NCI-H2227 (cell line): ENCODE measurements at regions not wholly inside any gene's neighbourhood (a gene's known extent, or its start where the extent isn't known, plus 50 kb on each side); places are given as distances from the start of the nearest gene placed in this dataset.

ENCODE experiments used
- DNase-seq: peaks from one replicate; lab custom pipeline; 2025; ENCODE audit not compliant: unreplicated experiment; lab: John Stamatoyannopoulos, UW

DNA sequence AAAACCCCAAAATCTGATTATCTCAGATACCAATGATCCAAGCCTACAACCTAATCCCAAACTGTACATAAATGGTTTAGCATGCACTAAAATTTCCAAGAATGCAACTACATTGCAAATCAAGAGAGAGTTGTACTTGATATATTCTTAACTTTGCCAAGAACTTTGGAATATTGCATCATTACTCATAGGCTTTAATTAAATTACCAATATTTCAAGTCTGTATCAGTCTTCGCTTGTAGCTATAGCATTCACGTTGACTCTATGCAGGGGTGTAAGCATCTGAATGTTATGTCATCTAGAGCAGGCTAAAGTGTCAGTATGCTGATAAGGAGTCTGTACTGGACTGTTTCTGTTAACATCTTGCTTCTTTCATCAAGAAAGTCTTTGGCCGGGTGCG is 56.3 kb downstream of the FOXI3 start:
- no peak for DNase-seq

DNA sequence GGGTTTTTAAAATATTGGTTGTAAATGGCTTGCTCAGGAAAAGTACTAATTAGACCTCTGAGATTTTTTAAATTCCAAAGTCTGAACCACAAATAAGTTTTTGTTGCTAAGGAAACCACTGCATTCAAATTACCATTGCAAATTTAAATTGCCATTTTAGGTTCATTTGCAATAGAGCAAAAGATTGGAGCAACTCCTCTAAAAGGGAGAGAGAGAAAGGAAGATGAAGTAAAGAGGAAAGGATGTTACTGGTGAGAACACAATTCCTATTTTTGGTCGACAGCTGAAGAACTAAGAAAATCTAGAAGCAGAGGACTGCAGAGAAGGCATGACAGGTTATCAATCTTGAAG is 74.9 kb downstream of the FOXI3 start:
- DNase-seq: no peak

DNA sequence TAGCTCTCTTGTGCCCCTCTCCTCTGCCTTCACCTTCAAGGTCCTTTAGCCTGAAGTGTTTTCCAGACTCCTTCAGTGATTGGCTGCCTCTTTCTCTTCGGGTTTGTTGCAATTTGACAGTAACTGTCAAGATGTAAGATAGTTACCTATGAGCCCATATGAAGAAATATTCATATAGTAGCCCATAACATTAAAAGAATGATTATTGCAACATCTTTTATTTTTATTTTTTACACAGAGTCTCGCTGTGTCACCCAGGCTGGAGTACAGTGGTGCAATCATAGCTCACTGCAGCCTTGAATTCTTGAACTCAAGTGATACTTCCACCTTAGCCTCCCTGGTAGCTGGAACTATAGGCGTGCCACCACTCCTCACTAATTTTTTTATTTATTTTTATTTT is 80.5 kb downstream of the FOXI3 start:
- DNase-seq: no peak

DNA sequence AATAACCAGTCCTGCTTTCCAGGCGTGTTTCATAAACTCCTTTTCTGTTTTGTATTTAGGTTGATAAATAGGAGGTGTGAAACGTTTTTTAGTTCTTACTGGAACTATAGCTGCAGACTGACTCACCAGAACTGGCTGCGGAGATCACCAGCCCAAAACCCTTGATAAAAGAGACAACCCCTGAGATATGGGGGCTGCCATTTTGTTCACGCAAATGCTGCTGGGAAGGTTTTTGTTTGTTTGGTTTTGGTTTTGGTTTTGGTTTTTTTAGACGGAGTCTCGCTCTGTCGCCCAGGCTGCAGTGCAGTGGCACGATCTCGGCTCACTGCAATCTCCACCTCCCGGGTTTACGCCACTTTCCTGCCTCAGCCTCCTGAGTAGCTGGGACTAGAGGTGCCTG is 87.1 kb downstream of the FOXI3 start:
- peak; percentile 15 for DNase-seq

DNA sequence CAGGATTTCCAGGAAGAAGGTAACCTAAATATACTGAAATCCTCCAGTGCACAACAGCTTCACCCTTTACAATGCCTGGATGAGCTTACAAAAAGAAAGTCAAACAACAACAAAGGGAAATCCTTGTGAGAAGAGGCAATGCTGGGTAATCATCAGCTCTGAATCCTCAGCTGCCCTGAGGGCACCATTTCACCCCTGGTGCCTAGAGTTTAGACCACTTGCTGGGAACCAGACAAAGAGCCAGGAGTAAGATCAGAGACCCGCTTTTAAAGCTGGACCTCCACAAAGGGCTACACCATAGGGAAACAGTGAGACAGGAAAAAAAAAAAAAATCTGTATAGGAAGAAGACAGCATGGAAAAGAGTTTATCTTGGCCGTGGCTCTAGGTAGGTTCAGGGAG is 97.0 kb downstream of the FOXI3 start:
- DNase-seq: no peak

DNA sequence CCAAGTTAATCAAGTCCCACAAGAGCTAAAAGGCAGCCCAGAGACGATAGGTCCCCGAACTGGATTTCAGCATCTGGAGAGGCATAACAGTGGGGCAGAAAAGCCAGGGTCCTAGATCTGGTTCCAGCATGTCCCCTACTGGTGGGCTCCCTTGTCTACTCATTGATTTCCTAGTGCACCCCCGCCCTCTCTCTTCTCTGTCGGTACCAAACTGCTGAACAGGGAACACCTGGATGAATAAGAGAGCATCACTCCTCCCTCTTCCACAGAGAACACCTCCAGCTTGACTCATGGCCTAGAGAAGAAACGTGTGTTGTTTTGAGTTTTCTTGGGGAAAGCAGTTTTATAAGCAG is 101.3 kb downstream of the FOXI3 start:
- DNase-seq: no peak

DNA sequence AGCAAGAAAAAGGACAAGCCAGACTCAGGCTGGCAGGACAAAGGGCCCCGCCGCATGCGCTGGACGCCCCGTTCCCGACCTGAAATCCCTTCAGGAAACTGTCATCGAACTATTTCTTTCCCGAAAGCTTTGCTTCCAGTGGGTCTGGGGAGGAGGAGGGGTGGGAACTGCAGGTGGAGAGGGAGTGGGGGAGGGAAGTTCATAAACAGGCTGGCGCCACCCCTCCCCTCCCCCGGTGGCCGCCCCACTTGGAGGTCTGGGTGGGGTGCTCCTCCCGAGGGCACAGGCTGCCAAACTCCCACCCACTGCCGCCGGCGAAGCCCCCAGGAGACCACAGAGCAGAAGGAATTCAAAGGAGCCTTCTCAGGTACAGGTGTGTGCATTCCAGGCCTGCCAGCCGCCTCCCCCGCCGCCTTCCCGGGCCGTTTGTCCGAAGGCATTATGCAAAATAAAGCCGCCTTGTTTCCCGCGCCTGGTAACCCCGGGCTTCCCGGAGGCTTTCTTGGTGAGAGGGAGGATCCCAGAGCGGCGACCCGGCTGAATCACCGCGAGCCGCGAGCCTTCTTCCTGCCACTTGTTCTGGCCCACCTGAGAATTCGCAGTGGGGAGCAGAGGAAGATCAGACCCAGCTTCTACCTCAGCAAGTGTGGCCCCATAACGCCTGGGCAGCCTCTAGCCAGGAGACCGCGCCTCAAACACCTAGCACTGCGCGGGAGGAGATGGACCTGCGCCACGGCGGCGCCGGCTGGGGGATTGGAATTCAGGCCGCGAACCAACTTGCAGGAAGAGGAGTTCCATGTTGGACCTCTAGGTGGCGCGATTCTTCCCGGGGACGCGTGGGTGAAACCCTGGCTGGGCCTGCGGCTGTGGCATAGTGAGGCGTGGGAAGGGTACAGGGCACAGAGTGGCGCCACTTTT is 101.9 kb downstream of the FOXI3 start:
- peak; percentile 23 for DNase-seq

DNA sequence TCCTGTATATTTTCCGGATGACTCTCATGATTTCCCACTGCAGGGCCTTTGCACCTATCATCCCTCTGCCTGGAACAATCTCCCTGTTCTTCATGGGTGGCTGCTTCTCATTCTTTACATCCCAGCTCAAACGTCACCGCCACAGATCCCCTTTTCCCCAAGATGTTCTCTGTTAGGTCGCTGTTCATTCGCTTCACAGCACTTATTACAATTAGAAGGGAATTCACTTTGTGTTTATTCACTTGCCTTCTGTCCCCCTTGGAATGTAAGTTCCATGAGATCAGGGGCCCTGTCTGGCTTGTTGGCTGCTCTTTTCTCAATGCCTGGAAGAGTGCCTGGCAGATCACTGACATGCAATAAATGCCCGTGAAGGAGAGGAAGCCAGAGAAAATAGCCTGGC is 106.7 kb downstream of the FOXI3 start:
- no peak for DNase-seq

DNA sequence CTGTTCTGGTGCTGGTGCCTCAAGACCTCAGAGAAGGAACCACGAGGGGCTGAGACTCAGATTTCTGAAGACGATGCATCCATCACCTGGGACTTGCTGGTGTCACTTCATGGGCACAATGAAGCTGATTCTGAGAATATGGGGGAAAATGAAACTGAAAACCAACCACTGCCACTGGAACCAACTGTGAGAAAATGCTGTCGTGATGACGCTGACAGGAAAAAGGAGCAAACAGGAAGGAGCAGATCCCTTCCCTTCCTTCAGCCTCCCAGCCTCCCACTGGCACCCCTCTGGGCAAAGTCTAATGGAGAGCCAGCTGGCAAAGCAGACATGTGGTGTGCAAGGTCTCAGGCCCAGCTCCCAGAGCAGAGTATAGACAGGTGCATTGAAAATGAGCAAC is 109.7 kb downstream of the FOXI3 start:
- DNase-seq: no peak

DNA sequence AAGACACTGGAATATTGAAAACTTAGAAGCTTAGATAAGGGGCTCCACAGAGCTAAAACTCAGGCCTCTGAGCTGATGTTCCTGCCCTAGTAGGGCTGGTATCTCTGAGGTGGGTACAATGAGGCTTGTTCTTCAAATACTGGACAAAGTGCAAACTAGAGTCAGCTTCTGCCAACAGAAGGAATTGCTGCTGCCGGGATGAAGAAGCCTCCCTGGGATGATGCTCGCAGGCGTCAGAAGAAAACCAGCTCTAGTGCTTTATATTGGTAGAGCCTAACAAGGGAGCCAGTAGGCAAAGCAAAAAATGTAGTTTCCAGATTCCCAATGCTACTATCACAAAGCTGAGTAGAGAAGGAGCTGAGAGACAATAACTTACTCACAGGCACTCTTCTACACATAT is 118.1 kb downstream of the FOXI3 start:
- DNase-seq: no peak

DNA sequence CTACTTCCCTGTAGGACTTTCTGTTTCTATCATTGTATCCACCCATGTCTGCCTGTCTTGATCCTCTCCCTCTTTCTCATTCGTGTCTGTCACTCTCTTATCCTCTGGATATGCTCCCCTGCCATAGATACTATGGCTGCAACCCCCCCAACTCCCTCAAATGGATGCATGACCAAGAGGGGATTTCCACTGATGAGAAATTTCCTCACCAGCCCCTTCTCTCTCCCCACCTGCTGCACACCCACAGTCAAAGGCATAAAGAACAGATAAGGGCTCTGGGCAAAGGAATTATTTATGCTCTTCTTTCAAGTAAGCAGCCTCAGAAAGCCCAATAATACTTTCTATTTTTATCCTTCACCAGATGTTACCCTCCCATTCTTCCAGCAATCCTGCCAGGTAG is 121.3 kb downstream of the FOXI3 start:
- no peak for DNase-seq

DNA sequence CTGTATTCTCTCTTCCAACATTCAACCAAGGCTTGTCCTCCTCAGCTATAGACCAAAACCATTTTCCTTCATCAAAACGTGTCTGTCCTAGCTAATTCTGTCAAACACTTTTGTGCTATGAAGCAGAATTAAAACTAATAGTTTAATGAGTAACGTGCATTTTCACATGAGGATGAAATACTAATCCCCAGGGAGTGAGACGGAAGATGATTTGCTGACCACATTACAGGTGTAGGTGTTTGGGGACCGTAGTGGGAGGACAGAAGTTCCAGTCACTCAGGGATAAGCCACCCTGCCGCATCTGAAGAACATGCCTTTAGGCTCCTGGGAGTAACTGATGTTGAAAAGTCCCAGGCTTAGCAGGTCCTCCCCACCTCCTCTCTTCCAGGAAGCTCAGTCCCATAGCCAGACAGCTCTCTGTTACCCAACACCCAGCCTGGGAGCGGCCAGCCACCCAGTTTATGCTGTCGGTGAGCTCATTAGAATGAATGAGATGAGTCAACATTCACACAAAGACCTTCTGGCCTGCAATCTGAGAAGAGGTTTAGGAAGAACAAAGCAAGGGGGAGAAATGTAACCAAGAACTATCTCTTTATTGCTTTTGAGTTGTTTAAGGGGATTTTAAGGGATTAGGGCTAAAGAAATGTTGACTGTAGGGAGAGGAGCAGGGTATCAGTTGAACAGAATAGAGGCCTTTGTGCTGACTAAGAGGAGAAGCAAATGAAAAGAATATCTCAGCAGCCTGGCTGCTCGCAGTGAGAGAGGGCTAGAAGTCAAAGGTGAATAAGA is 122.5 kb downstream of the FOXI3 start:
- DNase-seq: no peak

DNA sequence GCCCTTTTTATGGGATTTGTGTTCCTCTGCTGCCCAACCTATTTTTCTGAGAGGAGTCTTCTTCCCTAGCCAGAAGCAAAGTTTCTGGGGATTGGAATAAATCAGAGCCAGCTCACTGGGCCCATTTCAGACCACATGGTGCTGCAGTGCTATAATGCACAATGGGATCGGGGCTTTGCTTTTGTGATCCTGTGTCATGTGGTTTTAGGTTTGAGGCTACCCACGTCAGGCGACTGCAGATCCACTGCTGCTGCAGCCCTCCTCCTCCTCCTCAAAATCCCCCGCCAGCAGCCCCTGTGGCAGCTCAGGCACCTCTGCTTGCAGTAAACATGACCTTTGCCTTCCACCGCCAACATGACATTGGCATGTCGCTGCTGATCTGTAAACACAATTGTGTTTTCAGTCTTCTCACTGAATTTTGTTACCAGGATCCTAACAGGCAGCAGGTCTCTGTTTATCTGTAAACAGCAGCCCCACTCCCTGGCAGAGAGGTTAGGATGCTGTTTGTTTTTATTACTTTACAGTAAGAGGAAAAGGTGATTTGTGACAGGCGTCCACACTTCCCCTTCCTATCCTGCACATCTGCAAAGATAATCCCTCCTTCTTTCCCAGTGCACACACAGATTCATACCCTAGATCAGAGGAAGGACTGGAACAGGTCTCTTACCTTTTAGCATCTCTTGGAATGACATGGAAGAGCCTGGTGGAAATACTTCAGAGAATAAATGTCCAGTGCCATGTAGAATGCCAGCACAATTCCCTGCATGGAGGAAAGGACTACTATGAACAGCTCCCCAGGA is 130.8 kb downstream of the FOXI3 start:
- DNase-seq: no peak

DNA sequence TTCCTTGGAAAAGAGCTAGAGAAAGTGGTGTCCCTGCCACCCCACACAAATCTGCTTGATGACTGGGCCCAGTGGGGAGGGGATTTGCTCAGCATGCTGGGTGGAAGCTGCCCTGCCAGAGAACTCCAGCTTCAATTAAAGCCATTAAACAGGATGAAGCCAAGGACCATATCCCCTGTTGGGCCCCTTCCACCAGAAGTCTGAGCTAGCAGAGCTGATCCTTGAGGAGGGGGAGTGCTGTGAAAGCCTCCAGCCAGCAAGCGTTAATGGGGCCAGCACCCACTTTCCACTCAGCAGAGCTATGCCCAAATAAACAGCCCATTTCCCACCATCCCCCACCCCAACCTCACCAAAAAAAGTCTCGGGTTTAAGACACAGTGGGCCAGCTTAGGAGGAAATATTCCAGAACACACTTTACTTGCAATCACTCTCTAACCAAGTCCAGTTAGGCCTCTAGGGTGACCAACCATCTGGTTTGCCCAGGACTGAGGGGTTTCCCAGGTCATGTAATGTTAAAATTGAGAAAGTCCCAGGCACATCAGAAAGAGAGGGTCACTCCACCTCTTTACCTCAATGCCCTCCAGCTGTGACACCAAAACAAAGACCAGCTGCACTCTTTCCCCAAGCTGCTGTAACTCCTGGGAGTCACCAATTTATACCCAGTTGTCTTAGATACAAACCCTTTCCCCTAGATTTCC is 132.3 kb downstream of the FOXI3 start:
- DNase-seq: no peak

DNA sequence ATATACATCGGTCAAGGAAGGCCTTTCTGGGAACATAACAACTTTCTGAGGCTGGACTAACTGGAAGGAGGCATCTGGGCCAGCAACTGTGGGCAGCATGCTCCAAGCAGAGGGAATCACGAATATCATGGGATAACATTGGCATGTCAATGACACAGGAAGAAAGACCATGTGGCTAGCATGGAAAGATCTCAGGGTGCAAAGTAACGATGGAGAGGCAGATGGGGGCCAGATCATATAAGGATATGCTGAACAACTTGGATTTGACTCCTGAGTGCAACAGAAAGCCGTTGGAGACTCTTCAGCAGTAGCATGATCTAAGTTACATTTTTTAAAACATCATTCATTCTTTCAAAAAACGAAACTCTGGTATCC is 133.6 kb downstream of the FOXI3 start:
- no peak for DNase-seq

DNA sequence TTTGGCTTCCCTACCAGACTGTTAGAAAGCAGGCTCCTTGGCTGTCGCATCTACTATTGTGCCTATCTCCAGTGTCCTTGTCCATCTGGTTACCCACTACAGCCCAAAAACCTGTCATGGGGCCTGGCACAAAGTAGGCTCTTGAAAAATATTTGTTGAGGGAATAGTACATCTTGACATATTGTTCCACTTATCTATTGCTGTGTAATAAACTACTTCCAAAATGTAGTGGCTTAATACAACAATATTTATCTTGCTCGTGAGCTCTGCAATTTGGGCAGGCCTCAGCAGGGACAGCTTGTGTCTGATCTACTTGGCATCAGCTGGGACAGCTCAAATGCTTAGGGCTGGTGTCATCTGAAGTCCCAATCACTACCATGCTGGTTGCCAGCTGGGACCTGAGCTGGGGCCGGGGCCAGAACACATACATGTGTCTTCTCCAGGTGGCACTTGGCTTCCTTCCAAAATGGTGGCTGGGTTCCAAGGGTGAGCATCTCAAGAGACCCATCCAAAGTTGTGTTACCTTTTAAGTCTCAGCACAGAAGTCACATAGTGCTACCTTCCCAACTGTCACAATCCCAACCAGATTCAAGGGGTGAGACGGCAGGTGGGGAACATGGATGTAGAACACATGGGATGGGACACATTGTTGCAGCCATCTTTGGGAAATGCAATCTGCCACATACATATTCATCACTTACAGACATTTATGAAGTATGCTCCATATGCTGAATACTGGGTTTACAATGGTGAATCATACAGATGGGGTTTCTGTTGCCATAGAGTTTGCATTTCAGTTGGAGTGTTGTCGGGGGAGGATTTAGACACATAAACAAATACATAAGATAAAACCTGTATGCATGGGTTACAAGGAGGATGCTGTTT is 134.2 kb downstream of the FOXI3 start:
- DNase-seq: no peak

DNA sequence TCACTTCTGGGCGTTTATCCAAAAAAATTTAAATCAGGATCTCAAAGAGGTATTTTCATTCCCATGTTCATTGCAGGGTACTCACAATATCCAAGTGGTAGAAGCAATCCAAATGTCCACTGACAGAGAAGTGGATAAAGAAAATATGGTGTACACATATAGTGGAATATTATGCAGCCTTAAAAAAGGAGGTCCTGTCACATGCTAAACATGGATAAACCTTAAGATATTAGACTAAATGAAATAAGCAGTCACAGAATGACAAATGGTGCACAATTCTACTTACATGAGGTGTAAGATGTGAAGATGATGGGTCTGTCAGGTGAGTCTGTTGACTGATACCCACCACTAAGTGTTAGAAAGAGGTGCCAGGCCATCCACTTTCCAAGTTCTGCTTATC is 140.6 kb downstream of the THNSL2 start:
- no peak for DNase-seq

DNA sequence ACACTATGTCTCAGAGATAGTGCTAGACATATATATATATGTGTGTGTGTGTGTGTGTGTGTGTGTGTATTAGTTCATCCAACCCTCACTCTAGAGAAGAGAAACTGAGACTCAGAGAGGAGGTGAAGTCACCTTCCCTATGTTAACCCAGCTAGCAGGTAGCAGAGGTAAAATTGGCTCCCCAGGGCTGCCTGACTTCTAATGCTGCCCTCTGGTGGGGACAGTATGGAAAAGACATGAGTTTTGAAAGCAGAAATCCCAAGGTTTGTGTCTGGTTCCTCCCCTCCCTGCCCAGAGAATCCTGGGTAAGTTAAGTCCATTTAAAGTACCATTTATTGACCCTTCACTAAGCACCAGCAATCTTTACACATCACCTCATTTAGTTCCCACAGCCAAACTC is 137.7 kb downstream of the THNSL2 start:
- DNase-seq: peak; percentile 8

DNA sequence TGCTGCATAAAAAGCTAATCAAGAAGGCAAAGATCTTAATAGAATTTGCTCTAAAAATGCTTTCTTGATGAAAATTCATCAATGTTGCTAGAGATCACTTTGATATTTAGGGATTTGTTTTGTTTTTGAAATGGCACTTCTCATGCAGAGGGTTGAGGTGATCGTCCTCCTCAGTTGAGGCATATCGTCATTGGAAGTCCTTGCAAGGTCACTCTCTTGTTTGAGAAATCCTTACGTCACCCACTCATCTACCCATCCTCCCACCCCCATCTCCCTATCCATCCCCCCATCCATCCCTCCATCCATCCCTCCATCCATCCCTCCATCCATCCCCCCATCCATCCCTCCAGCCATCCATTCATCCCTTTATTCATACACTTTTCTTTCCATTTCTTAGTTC is 133.7 kb downstream of the THNSL2 start:
- no peak for DNase-seq

DNA sequence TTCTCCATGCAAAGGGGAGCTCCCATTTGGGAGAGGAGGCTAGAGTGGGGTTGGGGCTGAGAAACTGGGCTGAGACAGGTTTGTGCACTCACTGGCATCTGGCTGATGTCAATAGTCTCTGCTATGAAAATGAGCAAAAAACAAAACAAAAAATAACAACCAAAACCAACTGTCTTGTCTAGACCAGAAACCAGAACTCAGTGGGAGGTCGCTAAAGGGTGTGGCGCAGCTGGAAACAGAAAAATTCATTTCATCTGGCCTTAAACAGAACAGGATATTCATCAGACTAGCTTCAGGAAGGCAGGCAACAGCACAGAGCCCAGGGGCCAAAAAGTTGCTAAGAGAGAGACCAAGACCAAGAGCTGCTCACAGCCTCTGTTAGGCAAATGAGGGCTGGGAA is 126.1 kb downstream of the THNSL2 start:
- DNase-seq: no peak
